Trophoblast cell (in vitro differentiated cells and primary cell): ENCODE measurements at regions not wholly inside any gene's neighbourhood (a gene's known extent, or its start where the extent isn't known, plus 50 kb on each side); places are given as distances from the start of the nearest gene placed in this dataset.
A peak's percentile ranks its signal among the peaks of the same experiment; 100 is the strongest.

ENCODE experiments used
- DNase-seq, 2 donors: peaks; one replicate each; pipeline ENCODE4 v3.0.0-alpha.2; 2016
- H2AFZ ChIP-seq: 2 replicates; pipeline ENCODE4 v1.6.1; 2013; ENCODE audit warnings: low read length, moderate library complexity, mild to moderate bottlenecking; ENCODE audit not compliant: insufficient read depth, poor library complexity
- H2AK5ac ChIP-seq: 2 replicates; pipeline ENCODE4 v1.6.1; 2013; ENCODE audit warnings: mild to moderate bottlenecking, low read length
- H2BK120ac ChIP-seq: 2 replicates; pipeline ENCODE4 v1.6.1; 2013; ENCODE audit warnings: low read length, mild to moderate bottlenecking, moderate library complexity; ENCODE audit not compliant: insufficient read depth, poor library complexity
- H2BK12ac ChIP-seq: 2 replicates; pipeline ENCODE4 v1.6.1; 2013; ENCODE audit warnings: mild to moderate bottlenecking, low read length, moderate library complexity
- H2BK5ac ChIP-seq: 2 replicates; pipeline ENCODE4 v1.6.1; 2013; ENCODE audit warnings: low read length, low read depth, moderate library complexity, mild to moderate bottlenecking; ENCODE audit not compliant: poor library complexity
- H3K14ac ChIP-seq: 2 replicates; pipeline ENCODE4 v1.6.1; 2013; ENCODE audit warnings: mild to moderate bottlenecking, low read length
- H3K18ac ChIP-seq: 2 replicates; pipeline ENCODE4 v1.6.1; 2013; ENCODE audit warnings: mild to moderate bottlenecking, low read length
- H3K23ac ChIP-seq: 2 replicates; pipeline ENCODE4 v1.6.1; 2013; ENCODE audit warnings: low read length
- H3K27ac ChIP-seq: 2 replicates; pipeline ENCODE4 v1.5.1; 2013; ENCODE audit warnings: low read depth, mild to moderate bottlenecking, inconsistent platforms, low read length, moderate library complexity
- H3K27me3 ChIP-seq: 2 replicates; pipeline ENCODE4 v1.6.1; 2013; ENCODE audit warnings: inconsistent platforms, mild to moderate bottlenecking, low read length, moderate library complexity; ENCODE audit not compliant: insufficient read depth
- H3K36me3 ChIP-seq, 2 experiments: 1 replicate in 1 of 2; 2 replicates in 1 of 2; pipeline ENCODE4 v1.6.1; 2013; ENCODE audit warnings: low read length in 2 of 2, mild to moderate bottlenecking in 2 of 2, moderate library complexity in 1 of 2; ENCODE audit not compliant: insufficient read depth in 2 of 2, control insufficient read depth in 1 of 2
- H3K4ac ChIP-seq: 2 replicates; pipeline ENCODE4 v1.6.1; 2013; ENCODE audit warnings: low read depth, mild to moderate bottlenecking, low read length, moderate library complexity
- H3K4me1 ChIP-seq, 2 experiments: 1 replicate in 1 of 2; 2 replicates in 1 of 2; pipeline ENCODE4 v1.6.1; 2013; ENCODE audit warnings: low read length in 2 of 2, mild to moderate bottlenecking in 2 of 2, moderate library complexity in 1 of 2; ENCODE audit not compliant: insufficient read depth in 2 of 2, control insufficient read depth in 1 of 2
- H3K4me2 ChIP-seq: 2 replicates; pipeline ENCODE4 v1.6.1; 2013; ENCODE audit warnings: inconsistent platforms, mild to moderate bottlenecking, low read length, moderate library complexity
- H3K4me3 ChIP-seq: 2 replicates; pipeline ENCODE4 v1.5.1; 2013; ENCODE audit warnings: mild to moderate bottlenecking, low read depth, low read length, inconsistent platforms
- H3K79me1 ChIP-seq: one replicate; pipeline ENCODE4 v1.6.1; 2013; ENCODE audit warnings: low read length
- H3K79me2 ChIP-seq: 2 replicates; pipeline ENCODE4 v1.6.1; 2013; ENCODE audit warnings: low read length, mild to moderate bottlenecking; ENCODE audit not compliant: control insufficient read depth, insufficient read depth, poor library complexity
- H3K9ac ChIP-seq: 2 replicates; pipeline ENCODE4 v1.6.1; 2013; ENCODE audit warnings: mild to moderate bottlenecking, low read length
- H3K9me3 ChIP-seq: 2 replicates; pipeline ENCODE4 v1.6.1; 2013; ENCODE audit warnings: low read depth, mild to moderate bottlenecking, control low read depth, inconsistent platforms, low read length; ENCODE audit not compliant: insufficient read depth
- H4K12ac ChIP-seq: 2 replicates; pipeline ENCODE4 v1.6.1; 2013; ENCODE audit warnings: low read depth, mild to moderate bottlenecking, low read length, moderate library complexity
- H4K8ac ChIP-seq: 2 replicates; pipeline ENCODE4 v1.6.1; 2013; ENCODE audit warnings: low read depth, mild to moderate bottlenecking, low read length, moderate library complexity
- H4K91ac ChIP-seq: one replicate; pipeline ENCODE4 v1.6.1; 2013; ENCODE audit warnings: low read depth, mild to moderate bottlenecking, low read length, moderate library complexity
- WGBS: extraction: QIAGEN DNeasy Blood & Tissue Kit; methylation state at CpG from one replicate; pipeline ENCODE4 v1.1.7; 2013; ENCODE audit warnings: missing lambda C conversion rate; ENCODE audit not compliant: insufficient read length, insufficient coverage; ENCODE audit errors: extremely low coverage; 5-methylcytosine and 5-hydroxymethylcytosine counted together

DNA sequence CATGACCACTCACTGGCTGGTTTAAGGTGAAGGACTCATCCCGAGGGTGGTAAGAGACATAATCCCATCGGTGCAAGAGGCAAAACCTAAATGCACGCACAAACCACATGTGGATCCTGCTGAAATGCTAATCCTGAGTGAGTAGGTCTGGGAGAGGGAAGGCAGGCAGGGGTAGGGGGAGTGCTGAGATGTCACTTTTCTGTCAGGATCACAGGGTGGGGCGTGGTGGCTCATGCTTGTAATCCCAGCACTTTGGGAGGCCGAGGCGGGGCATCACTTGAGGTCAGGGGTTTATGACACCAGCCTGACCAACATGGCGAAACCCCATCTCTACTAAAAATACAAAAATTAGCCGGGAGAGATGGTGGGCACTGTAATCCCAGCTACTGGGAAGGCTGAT lies 97.7 kb upstream of the SRSF6 start:
- H3K23ac ChIP-seq: no peak overlapping the region
- H2BK5ac ChIP-seq: no peak overlapping the region
- H2AFZ ChIP-seq: no peak overlapping the region
- no peaks in the 10 kb centered on the region for H3K36me3 ChIP-seq
- no peak overlapping the region for H4K8ac ChIP-seq
- H3K4me3 ChIP-seq: peak overlapping the region; percentile 30
- H3K79me1 ChIP-seq: no peaks in the 10 kb centered on the region
- H4K91ac ChIP-seq: no peak overlapping the region
- H3K79me2 ChIP-seq: no peaks in the 10 kb centered on the region
- no peak overlapping the region for H4K12ac ChIP-seq
- no peak overlapping the region for H2BK12ac ChIP-seq
- no peak overlapping the region for H2AK5ac ChIP-seq
- H3K14ac ChIP-seq: no peak overlapping the region
- no peak overlapping the region for H3K27ac ChIP-seq
- peaks cover 1% of the 10 kb centered on the region for H3K9me3 ChIP-seq
- no peak overlapping the region for H3K4me2 ChIP-seq
- H3K9ac ChIP-seq: no peak overlapping the region
- H3K18ac ChIP-seq: no peak overlapping the region
- no peaks in the 10 kb centered on the region for H3K27me3 ChIP-seq
- no peak for DNase-seq
- no peak overlapping the region for H3K4ac ChIP-seq
- H3K4me1 ChIP-seq: peaks cover 6% of the 10 kb centered on the region in 2 experiments
- WGBS: no CpG with 5 or more reads among the region's 8 CpGs
- H2BK120ac ChIP-seq: no peak overlapping the region

DNA sequence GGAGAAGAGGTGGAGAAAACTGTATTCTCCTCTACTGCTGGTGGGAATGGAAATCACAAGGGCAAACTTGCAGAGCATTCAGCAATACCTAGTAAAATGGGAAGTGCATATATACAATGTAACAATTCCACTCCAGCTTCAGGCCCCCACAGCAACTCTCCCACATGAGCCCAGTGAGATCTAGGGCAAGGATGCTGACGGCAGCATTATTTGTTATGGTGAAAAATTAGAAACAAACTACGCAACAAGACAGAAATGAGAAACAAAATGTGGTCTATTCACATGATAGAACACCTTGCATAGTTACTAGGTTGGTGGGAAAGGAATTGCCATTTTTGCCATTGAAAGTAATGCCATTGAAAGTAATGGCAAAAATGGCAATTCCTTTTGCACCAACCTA lies 98.9 kb upstream of the SRSF6 start:
- Histone ChIP-seq H2AFZ (no peak overlapping the region), H2BK5ac (no peak overlapping the region), H2AK5ac (no peak overlapping the region), H2BK120ac (no peak overlapping the region), H3K4me1 (peaks cover 3% of the 10 kb centered on the region in 2 experiments), H3K9me3 (peaks cover 1% of the 10 kb centered on the region), H4K91ac (no peak overlapping the region), H3K27ac (no peak overlapping the region), H3K4ac (no peak overlapping the region), H3K14ac (no peak overlapping the region), H3K79me1 (no peaks in the 10 kb centered on the region), H3K18ac (no peak overlapping the region), H3K23ac (no peak overlapping the region), H3K27me3 (no peaks in the 10 kb centered on the region), H3K4me2 (no peak overlapping the region), H3K36me3 (no peaks in the 10 kb centered on the region), H3K9ac (no peak overlapping the region), H4K8ac (no peak overlapping the region), H3K79me2 (no peaks in the 10 kb centered on the region), H2BK12ac (no peak overlapping the region), H4K12ac (no peak overlapping the region), H3K4me3 (no peak overlapping the region)
- WGBS: no CpG with 5 or more reads among the region's 2 CpGs
- DNase-seq: no peak

DNA sequence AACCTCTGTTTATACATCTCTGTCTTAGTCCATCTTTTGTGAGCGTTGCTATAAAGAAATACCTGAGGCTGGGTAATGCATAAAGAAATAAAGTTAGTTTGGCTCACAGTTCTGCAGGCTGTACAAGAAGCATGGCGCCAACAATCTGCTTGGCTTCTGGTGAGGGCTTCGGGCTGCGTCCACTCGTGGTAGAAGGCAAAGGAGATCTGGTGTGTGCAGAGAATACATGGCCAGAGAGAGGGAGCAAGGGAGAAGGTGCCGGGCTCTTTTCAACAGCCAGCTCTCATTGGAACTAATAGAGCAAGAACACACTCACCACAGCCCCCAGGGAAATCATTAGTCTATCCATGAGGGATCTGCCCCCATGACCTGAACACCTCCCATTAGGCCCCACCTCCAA lies 100.3 kb upstream of the SRSF6 start:
- no peak overlapping the region for H2BK5ac ChIP-seq
- peaks cover 1% of the 10 kb centered on the region for H3K9me3 ChIP-seq
- no CpG with 5 or more reads among the region's 6 CpGs for WGBS
- H2AFZ ChIP-seq: no peak overlapping the region
- H3K4me1 ChIP-seq: no peaks in the 10 kb centered on the region
- H3K14ac ChIP-seq: no peak overlapping the region
- no peak overlapping the region for H3K9ac ChIP-seq
- H3K23ac ChIP-seq: no peak overlapping the region
- H4K8ac ChIP-seq: no peak overlapping the region
- no peak overlapping the region for H3K18ac ChIP-seq
- no peak overlapping the region for H3K4me2 ChIP-seq
- no peak for DNase-seq
- H4K91ac ChIP-seq: no peak overlapping the region
- H3K27ac ChIP-seq: no peak overlapping the region
- no peak overlapping the region for H2AK5ac ChIP-seq
- no peaks in the 10 kb centered on the region for H3K27me3 ChIP-seq
- H3K4ac ChIP-seq: no peak overlapping the region
- H2BK120ac ChIP-seq: no peak overlapping the region
- no peaks in the 10 kb centered on the region for H3K36me3 ChIP-seq
- H2BK12ac ChIP-seq: no peak overlapping the region
- H3K79me2 ChIP-seq: no peaks in the 10 kb centered on the region
- no peak overlapping the region for H4K12ac ChIP-seq
- no peak overlapping the region for H3K4me3 ChIP-seq
- H3K79me1 ChIP-seq: no peaks in the 10 kb centered on the region

DNA sequence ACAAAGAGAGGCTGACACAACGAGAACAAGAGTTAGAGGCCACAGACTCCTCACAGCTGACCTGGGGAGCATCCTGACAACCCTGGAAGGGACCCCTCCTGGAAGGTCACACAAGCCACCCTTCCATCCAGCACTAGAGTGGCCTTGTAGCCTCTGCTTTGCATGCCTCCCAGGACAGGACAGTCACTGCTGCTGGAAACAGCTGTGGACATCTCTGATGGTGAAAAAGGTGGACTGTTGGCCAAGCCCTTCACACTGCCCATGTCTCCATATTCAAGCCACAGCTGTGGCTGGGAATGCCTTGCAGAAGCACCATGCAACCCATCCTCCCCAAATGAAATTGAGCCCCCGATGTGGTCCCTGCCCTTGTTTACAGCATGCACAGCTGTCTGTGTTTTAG lies 102.1 kb upstream of the SRSF6 start:
- H3K79me2 ChIP-seq: no peaks in the 10 kb centered on the region
- no peak overlapping the region for H3K18ac ChIP-seq
- no peak overlapping the region for H4K12ac ChIP-seq
- H2AFZ ChIP-seq: no peak overlapping the region
- no peak overlapping the region for H2BK120ac ChIP-seq
- H3K4ac ChIP-seq: no peak overlapping the region
- H2AK5ac ChIP-seq: no peak overlapping the region
- H3K14ac ChIP-seq: no peak overlapping the region
- DNase-seq: no peak
- no peak overlapping the region for H4K91ac ChIP-seq
- H3K4me2 ChIP-seq: no peak overlapping the region
- no peak overlapping the region for H3K27ac ChIP-seq
- H3K36me3 ChIP-seq: no peaks in the 10 kb centered on the region
- H3K4me1 ChIP-seq: no peaks in the 10 kb centered on the region
- H2BK5ac ChIP-seq: no peak overlapping the region
- H3K79me1 ChIP-seq: no peaks in the 10 kb centered on the region
- H3K4me3 ChIP-seq: peak overlapping the region; percentile 13
- peaks cover 1% of the 10 kb centered on the region for H3K9me3 ChIP-seq
- H3K9ac ChIP-seq: no peak overlapping the region
- no peak overlapping the region for H2BK12ac ChIP-seq
- WGBS: no CpG with 5 or more reads among the region's 2 CpGs
- no peak overlapping the region for H4K8ac ChIP-seq
- H3K23ac ChIP-seq: no peak overlapping the region
- no peaks in the 10 kb centered on the region for H3K27me3 ChIP-seq
